NCI-H1105 treated with DMSO at 0.1 percent for 48 hours (cell line): ENCODE measurements at regions not wholly inside any gene's neighbourhood (a gene's known extent, or its start where the extent isn't known, plus 50 kb on each side); places are given as distances from the start of the nearest gene placed in this dataset.
"Not testable (repeated sequence)": the region's sequence is repeated elsewhere in the genome, so short reads cannot be mapped to it uniquely, and the experiment has no call there.

Experiments used
- DNase-seq: peaks from one replicate; lab custom pipeline; 2025; lab: John Stamatoyannopoulos, UW

DNA sequence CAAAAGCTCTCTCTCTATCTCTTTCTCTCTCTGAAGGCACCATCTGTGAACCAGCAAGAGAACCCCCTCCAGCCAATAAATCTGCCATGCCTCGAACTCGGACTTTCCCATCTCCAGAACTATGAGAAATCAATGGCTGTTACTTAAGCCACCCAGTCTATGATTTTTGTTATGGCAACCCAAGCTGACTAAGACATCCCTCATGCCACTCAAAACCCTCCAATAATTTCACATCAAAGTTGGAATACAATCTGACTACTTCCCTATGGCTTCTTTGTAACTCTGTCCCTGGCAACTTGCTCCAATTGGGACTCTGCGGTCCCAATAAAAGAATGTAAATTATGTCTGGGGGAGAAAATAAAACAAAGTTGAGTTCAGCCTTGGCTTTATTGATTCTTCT, 265.7 kb downstream of the SHOX start:
- DNase-seq, result no peak

DNA sequence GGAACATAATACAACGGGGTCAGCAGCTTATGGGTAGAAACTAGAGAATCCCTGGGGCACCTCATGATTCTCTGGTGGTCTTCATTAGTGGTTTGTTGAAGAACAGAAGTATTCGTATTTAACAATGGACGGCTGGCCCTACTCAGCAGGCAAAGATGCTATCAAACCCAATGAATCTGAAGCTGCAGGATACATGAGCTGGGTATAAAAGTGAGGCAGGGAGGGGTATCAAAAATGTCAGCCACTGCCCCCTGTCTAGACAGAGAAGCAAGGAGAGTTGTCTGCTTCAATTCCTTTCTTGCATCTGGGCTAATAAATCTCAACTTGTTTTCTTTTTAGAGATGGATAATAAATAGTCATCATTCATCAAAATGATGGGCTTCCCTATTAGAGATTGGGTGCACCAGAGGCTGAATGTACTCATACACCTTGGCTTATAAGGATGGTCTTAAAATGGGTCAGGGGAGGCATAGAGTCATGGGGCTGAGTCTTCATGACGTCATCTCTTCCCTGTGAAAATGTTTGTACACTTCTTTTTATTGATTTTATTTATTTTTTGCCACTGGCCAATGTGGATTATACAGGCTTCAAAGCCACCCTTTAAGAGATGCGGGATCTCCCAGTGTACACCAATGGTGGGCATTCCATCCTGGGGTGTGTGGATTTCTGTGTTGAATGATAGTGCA, 259.5 kb downstream of the SHOX start:
- no peak for DNase-seq

DNA sequence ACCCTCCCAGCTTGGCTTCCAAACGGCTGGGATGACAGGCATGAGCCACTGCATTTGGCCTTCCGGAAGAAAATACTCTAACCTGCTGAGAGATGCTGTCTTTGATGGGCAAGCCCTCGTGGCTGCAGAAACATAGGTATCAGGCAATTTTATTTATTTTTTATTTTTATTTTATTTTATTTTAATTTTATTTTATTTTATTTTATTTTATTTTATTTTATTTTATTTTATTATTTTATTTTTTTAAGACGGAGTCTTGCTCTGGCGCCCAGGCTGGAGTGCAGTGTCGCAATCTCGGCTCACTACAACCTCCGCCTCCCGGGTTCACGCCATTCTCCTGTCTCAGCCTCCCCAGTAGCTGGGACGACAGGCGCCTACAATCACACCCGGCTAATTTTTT, 257.1 kb downstream of the SHOX start:
- DNase-seq, result not testable (repeated sequence)

DNA sequence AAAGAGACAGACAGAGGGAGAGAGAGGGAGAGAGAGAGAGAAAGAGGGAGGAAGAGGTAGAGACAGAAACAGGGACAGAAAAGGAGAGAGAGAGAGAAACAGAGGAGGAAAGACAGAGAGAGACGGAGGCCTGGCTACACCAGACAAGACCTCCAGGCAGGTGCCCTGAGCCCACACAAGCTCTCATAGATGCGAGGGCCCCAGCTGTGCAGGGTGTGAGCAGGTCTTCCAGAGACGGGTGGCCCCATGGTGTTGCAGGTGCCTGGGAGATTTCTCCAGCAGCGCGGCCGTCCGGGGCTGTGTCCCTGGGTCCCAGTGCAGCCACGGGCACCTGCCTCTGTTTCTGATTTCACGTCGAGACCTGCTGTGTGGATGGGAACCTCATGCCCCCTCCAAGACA, 253.0 kb downstream of the SHOX start:
- no peak for DNase-seq

DNA sequence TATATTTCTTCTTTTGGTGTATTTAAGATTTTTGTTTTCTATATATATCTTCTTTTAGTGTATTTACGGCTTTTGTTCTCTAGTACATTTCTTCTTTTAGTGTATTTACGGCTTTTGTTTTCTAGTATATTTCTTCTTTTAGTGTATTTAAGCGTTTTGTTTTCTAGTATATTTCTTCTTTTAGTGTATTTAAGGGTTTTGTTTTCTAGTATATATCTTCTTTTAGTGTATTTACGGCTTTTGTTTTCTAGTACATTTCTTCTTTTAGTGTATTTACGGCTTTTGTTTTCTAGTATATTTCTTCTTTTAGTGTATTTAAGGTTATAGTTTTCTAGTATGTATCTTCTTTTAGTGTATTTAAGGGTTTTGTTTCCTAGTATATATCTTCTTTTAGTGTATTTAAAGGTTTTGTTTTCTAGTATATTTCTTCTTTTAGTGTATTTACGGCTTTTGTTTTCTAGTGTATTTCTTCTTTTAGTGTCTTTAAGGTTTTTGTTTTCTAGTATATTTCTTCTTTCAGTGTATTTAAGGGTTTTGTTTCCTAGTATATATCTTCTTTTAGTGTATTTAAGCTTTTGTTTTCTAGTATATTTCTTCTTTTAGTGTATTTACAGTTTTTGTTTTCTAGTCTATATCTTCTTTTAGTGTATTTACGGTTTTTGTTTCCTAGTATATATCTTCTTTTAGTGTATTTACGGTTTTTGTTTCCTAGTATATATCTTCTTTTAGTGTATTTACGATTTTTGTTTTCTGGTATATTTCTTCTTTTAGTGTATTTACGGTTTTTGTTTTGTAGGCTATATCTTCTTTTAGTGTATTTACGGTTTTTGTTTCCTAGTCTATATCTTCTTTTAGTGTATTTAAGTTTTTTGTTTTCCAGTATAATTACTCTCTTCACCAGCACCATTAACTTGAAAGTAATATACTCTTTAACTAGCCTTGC, 249.4 kb downstream of the SHOX start:
- DNase-seq, result not testable (repeated sequence)

DNA sequence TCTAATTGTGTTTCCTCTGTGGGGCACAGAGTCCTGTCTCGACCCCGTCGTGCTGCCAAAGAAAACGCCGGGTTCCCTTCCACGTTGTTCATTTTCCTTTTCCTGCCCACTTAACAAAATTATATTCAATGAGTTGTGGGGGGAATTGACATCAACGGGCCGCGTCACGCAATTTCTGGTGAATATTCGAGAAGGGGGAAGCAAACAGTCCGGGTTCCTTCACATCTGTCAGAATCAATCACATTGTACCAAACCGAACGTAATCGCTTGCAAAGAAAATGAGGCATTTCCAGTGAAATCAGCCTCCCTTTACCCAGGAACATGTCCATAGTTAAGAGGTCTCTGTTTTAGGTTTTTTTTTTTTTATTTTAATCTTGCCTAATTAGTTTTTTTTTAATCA, 243.5 kb downstream of the SHOX start:
- DNase-seq, result no peak

DNA sequence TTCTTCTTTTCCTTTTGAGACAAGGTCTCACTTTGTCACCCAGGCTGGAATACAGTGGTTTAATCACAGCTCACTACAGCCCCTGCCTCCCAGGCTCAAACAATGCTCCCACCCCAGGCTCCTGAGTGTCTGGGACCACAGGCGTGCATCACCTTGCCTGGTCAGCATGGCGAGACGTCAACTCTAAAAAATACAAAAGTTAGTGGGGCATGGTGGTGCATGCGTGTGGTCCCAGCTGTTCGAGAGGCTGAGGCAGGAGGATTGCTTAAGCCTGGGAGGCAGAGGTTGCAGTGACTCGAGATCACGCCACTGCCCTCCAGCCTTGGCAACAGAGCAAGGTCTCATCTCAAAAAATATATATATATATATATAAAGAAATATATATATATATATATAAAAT, 242.4 kb downstream of the SHOX start:
- no peak for DNase-seq

DNA sequence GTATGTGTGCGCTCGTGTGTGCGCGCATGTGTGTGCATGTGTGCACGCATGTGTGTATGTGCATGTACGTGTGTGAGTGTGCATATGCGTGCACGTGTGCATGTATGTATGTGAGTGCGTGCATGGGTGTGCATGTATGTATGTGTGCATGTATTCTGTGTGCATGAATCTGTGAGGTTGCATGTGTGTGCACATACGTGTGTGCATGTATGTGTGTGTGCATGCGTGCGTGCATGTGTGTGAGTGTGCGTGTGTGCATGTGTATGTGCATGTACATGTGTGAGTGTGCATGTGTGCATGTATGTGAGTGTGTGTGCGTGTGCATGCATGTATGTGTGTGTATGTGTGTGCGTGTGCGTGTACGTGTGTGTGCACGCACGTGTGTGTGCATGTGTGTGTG, 241.5 kb downstream of the SHOX start:
- no peak for DNase-seq

DNA sequence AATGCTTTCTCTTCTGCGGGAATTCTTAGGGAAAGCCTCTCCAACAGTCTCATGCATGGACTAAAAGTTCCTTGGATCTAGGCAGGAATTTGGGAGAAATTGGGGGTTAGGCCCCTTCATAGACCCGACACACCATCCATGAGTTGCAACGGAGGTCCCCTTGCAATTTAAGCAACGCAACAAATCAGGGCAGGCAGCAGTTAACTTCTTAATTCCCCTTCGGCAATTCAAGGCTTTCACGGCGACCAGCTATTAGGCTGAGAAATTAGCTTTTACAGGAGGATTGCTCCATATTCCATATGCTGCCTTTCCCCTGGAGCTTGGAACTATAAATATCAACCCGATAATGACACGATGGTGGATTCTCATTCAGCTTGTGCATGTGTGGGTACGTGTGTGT, 241.0 kb downstream of the SHOX start:
- DNase-seq, result no peak

DNA sequence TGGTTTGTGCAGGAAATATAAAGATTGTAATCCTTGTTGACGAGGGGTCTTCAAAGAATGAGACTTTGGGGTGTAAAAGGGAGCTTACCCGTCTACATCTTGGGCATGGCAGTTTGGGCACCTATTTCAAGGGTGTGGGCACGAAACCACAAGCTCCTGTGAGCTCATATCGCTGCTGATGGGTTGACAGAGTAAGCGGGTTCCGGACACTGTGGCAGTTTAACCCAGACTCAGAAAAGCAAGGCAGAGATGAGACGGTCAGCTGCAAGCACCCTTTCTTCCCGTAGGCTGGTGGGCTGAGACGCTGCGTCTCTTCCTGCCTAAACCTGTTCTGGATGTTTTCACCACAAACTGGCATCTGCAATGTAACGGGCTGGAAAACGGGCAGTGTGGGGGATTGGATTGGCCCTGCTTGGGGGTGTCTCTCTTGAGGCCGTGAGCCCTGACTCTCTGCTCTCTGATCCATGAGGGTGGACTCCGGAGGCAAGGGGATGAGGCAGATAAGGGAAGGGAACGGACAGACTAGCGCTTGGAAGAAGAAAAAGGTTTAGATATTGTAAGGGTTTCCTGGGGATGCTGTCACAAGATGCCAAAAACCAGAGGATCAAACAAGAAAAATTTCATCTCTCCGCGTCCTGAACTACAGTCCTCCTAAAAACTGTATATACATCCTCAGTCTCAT, 237.5 kb downstream of the SHOX start:
- DNase-seq, result no peak

DNA sequence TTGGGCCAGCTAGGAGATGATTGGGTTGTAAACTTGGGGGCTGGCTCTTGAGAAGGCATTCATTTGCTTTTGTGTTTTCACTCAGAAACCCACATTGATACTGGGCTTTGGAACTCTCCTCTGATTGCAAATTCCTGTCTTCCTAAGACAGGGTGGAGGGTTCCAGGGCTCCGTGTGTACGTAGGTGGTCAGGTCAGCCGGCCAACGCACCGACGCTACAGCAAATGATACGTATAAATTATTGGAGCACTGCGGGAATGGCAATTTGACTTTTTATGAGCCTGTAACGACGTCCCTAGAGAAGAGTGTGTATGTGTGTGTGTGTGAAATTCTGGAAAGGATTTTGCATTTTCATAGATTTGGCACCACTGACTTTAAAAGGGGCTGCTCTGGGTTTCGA, 236.9 kb downstream of the SHOX start:
- DNase-seq, result no peak

DNA sequence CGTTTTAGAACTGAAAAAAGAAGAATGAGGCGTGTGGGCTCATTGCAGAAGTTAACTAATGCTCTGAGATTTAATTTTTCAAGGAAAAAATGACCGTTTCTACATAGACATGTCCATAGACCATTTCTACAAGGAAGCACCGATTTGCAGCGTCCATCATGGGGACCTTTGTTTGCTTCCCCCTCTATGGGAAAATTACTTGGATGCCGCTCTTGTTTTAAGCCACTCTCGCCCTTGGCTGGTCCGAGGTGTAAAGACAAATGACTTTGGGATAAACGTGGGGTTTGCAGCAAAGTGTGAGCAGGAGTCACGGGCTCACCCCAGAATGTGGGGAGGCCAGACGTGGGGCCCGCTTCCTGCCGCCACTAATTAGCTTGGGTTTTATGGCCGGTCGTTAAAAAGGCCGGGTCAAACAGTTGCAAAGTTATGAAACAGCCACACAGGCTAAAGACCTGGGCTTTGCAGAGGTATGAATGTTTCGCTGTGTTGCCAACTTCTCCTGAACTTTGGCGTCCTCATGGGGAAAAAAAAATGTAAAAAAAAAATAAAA, 235.9 kb downstream of the SHOX start:
- DNase-seq, result no peak

DNA sequence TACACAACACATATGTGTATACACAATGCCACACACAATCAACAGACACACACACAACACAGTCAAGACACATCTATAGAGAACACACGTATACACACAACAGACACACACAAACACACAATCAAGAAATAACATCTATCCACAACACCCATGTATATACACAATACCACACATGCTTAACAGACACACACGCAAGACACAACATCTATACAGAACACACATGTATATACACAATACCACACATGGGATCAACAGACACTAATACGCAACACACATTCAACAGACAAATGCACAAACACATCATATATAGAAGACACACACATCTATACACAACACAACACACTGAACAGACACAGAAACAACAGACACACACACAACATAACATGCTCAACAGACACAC, 234.8 kb downstream of the SHOX start:
- DNase-seq, result no peak

DNA sequence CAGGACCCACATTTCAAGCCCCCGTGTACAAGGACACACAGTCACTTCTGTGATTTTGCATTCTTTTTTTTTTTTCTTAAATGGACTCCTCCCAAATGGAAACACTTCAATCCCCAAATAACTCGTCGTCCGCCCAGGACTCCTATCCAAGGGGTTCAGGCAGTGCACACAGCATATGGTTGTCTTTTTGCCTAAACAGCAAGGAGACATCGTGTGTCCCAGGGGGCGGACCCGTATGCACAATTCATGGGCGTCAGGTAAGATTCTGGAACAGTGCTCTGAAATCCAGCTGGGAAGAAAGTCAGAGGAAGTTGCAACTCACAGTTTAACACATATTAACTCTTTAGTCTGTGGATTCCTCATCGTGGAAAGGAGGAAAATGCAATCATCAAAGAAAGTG, 231.3 kb downstream of the SHOX start:
- no peak for DNase-seq

DNA sequence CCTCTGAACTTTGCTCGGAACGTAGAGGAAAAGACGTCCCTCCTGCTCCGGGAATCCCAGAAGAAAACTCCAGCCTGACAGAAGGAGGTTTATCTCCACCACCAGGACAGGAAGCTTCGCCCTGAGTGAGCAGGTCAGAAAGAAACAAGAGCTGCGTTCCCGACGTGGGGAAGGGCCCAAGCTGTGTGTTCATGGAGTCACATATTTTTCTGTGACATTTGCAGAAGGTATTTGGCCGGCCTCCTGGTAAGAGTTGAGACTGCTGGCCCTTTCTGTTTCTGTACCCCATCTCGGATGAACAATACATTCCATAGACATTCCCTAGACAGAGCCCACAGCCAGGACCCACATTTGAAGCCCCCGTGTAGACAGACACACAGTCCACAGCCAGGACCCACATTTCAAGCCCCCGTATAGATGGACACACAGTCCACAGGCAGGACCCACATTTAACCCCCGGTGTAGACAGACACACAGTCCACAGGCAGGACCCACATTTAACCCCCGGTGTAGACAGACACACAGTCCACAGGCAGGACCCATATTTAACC, 230.8 kb downstream of the SHOX start:
- DNase-seq, result no peak

DNA sequence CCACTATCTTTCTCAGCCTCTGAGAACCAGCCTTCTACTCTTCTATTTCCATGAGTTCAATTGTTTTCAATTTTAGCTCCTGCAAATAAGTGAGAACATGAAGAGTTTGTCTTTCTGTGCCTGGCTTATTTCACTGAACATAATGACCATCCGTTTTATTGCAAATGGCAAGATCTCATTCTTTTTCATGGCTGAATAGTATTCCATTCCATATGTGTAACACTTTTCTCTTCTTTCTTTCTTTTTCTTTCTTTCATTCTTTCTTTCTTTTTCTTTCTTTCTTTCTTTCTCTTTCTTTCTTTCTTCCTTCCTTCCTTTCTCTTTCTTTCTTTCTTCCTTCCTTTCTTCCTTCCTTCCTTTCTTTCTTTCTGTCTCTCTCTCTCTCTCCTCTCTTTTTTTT, 228.7 kb downstream of the SHOX start:
- no peak for DNase-seq

DNA sequence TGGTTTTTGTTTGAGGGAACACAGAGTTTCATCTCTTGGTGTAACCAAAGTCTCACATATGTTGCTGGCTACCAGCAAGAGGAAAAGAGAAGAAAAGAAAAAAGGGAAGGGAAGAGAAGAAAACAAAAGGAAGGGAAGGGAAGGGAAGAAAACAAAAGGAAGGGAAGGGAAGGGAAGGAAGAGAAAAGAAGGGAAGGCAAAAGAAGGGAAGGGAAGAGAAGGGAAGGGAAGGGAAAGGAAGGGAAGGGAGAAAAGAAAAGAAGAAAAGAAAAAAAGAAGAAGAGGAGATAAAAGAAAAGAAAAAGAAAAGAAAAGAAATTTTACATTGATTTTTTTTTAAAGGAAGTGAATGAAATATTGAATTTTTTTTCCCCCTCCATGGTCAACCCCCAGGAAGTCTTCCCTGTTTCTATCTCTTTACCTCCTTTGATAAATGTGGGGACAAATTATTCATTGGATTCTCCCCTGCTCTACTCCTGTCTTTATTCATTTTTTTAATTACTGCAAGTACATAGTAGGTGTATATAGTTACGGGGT, 228.0 kb downstream of the SHOX start:
- DNase-seq, result no peak

DNA sequence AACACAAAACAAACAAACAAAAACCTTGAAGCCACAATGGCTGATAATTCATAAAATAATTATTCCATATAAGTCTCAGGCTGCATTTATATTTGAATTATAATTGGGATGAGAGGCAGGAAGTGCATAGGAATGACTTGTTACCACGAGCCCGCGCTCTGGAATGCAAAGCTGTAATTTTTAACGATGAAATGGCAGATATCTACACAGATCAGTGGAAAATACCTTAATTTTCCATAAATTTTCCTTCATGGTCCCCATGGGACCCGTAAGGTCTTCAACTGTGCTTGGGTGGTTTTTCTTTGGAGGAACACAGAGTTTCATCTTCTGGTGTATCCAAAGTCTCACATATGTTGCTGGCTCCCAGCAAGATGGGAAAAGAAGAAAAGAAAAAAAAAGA, 226.8 kb downstream of the SHOX start:
- DNase-seq, result no peak

DNA sequence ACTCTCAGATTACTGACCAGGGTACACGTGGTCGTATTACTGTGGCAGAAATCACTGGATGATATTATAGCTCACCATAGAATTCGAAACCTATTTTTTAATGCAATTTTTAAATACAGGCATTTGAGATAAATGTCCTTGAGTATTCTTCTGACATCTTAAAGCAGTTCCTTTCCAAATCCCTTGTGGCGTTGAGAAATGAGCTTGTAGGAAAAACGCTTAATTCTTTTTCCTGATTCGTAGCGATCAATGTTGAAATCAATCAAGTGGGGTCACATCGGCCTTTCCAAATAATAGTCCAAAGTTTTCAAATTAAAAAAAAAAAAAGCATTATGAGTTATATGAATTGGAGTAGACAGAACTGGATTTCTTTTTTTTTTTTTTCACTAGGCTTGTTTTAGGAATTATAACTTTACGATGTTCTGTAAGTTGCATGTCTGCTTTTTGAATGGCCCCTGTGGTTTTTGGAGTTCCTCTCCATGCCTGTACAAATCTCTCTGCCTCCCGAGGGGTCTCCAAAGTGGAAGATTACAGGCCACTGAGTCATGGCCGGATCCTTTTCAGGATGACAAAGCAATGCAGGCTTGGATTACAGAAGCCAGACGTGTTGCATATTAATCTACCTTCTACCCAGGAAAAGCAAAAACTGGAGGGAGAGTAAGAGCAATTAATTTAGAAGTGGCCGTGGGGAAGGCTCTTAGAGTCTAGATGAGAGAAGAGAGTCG, 226.1 kb downstream of the SHOX start:
- DNase-seq, result no peak

DNA sequence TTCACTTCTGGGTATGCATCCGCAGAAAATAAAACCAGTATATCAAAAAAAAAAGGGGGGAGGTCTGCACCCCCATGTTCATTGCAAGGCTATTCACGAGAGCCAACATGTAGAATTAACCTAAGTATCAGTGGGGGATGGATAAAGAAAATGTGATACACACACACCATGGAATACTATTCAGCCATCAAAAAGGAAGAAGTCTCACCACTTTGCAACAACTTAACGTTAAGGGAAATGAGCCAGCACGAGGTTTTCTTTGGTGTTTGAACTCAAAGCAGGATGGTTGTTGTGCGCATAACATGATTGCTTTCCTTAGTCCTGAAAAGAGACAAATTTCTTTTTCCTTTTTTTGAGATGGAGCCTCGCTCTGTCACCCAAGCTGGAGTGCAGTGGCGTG, 222.7 kb downstream of the SHOX start:
- DNase-seq, result no peak

DNA sequence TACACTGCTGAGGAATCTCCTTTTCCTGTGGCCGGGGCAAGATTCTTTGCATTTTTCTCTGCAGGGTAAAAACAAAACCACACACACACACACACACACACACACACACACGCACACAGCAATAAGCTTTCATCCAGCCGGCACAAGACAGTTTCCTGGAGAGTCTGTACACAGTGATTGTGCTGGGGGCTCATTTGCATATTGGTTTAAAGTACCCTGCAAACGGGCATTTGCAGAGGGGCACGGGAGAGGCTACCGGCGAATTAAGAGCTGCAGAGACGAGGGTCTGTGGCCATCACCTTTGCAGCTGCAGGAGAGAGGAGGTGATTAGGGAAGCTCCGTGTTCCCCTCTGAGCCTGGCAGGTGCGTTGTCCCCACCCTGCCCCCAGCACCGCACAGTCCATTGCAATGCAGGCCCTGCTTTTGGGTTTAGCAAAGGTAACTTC, 219.9 kb downstream of the SHOX start:
- DNase-seq, result no peak
